ENCODE measurements at regions not wholly inside any gene's neighbourhood (a gene's known extent, or its start where the extent isn't known, plus 50 kb on each side); places are given as distances from the start of the nearest gene placed in this dataset.

DNA sequence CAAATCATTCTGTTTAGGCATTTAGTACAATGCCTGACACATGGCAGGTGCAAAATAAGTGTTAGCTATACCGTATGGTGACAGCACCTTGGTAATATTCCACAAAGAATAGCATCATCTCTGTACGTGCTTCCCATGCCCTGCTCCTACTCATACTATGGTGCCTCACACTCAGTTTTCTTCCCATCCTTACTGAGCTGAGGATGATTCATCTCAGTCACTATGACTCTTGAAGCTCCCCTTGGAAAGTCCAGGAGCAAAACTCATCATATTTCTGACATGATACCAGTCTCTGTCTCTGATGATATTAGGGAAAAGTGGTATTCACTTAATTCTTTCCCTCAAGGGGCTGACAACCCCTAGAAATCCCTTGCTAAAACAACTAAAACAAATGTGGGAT, 423.3 kb downstream of the EFNA5 start:
- intact Hi-C loops (cut with micrococcal nuclease): loop anchor here (5.0 to 10.0 kb wide), 2 partner anchors 323 to 405 kb away; no protein-coding TSS in a partner anchor
- BruUV-seq (replicated peaks): no TSS peak
- Mint-ChIP-seq H3K4me3 (ENCODE audit: unreplicated experiment) (no peak overlapping the region), H3K9me3 (ENCODE audit: unreplicated experiment) (no peaks in the 10 kb centered on the region), H3K27me3 (ENCODE audit: insufficient read depth, unreplicated experiment) (no peaks in the 10 kb centered on the region), H3K36me3 (ENCODE audit: insufficient read depth, unreplicated experiment) (no peaks in the 10 kb centered on the region), H3K27ac (ENCODE audit: low read depth, unreplicated experiment) (no peak overlapping the region), H3K4me1 (ENCODE audit: insufficient read depth, unreplicated experiment) (no peaks in the 10 kb centered on the region)
- ChIA-PET CTCF (interaction anchor here (0.6 to 3.4 kb wide), 17 partner anchors 8 to 1780 kb away, joined by 3 to 18 read pairs (median 4); no protein-coding TSS in a partner anchor), POLR2A (no interaction called here)
- TF ChIP-seq, protein P1, sequence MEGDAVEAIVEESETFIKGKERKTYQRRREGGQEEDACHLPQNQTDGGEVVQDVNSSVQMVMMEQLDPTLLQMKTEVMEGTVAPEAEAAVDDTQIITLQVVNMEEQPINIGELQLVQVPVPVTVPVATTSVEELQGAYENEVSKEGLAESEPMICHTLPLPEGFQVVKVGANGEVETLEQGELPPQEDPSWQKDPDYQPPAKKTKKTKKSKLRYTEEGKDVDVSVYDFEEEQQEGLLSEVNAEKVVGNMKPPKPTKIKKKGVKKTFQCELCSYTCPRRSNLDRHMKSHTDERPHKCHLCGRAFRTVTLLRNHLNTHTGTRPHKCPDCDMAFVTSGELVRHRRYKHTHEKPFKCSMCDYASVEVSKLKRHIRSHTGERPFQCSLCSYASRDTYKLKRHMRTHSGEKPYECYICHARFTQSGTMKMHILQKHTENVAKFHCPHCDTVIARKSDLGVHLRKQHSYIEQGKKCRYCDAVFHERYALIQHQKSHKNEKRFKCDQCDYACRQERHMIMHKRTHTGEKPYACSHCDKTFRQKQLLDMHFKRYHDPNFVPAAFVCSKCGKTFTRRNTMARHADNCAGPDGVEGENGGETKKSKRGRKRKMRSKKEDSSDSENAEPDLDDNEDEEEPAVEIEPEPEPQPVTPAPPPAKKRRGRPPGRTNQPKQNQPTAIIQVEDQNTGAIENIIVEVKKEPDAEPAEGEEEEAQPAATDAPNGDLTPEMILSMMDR (IDR thresholded peaks at IDR 0.05; ENCODE audit: unreplicated experiment): no peak
- DNase-seq (ENCODE audit: unreplicated experiment): no peak

DNA sequence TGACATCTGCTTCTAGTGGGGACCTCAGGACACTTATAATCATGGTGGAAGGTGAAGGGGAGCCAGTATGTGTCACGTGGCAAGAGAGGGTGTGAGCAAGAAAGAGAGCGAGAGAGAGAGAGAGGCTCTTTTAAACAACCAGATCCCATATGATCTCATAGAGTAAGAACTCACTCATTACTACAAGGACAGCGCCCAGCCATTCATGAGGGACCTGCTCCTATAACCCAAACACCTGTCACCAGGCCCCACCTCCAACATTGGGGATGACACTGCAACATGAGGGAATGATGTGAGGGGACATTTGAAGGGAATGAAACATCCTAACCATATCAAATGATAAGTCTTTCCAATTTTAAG, 427.5 kb downstream of the EFNA5 start:
- H3K36me3 Mint-ChIP-seq (ENCODE audit: insufficient read depth, unreplicated experiment): no peaks in the 10 kb centered on the region
- ChIA-PET POLR2A (no interaction called here), CTCF (no interaction called here)
- DNase-seq (ENCODE audit: unreplicated experiment): no peak
- TF ChIP-seq, protein P1 (IDR thresholded peaks at IDR 0.05; ENCODE audit: unreplicated experiment): no peak
- no peaks in the 10 kb centered on the region for H3K9me3 Mint-ChIP-seq (ENCODE audit: unreplicated experiment)
- H3K27me3 Mint-ChIP-seq (ENCODE audit: insufficient read depth, unreplicated experiment): no peaks in the 10 kb centered on the region
- BruUV-seq (replicated peaks): no TSS peak
- no peaks in the 10 kb centered on the region for H3K4me1 Mint-ChIP-seq (ENCODE audit: insufficient read depth, unreplicated experiment)
- intact Hi-C loops (cut with micrococcal nuclease): loop anchor here (10.0 kb wide), 1 partner anchor 318 kb away; no protein-coding TSS in a partner anchor
- no peak overlapping the region for H3K4me3 Mint-ChIP-seq (ENCODE audit: unreplicated experiment)
- H3K27ac Mint-ChIP-seq (ENCODE audit: low read depth, unreplicated experiment): no peak overlapping the region

DNA sequence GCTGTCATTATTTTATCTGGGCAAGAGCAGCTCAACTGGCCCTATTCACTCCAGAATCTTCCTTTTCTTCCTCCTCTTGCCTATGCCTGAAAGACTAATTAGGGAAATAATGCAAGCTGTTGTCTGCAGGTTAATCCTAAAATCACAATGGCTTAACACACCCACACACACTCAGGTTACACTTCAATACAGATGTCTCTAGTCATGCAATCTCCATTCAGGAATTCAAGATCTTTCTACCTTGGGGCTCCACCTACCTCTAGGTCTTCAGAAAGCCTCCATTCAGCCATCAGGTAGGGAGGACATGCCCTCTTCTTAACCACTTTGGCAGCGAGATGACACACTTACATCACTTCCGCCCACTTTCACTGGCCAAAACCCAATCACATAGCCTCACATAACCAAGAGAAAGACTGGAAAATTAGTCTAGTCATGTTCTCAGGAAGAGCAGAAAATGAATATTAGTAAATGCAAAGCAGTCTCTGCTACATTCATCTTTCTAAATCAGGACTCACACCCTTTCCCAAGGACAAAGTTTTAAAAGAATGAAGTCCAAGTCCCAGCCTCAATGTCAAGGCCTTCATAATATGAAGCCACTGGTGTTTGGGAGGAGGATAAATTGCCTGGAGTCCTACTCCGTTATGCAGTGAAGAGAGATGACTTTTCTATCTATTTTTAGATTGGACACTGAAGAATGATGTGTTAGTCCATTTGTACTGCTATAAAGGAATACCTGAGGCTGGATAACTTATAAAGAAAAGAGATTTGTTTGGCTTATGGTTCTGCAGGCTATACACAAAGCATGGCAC, 428.1 kb downstream of the EFNA5 start:
- no peak for DNase-seq (ENCODE audit: unreplicated experiment)
- no peak overlapping the region for H3K4me3 Mint-ChIP-seq (ENCODE audit: unreplicated experiment)
- no peaks in the 10 kb centered on the region for H3K27me3 Mint-ChIP-seq (ENCODE audit: insufficient read depth, unreplicated experiment)
- TF ChIP-seq, protein P1 (IDR thresholded peaks at IDR 0.05; ENCODE audit: unreplicated experiment): no peak
- ChIA-PET CTCF (interaction anchor here (1.2 kb wide), 1 partner anchor 398 kb away, joined by 3 read pairs; no protein-coding TSS in a partner anchor), POLR2A (no interaction called here)
- H3K4me1 Mint-ChIP-seq (ENCODE audit: insufficient read depth, unreplicated experiment): no peaks in the 10 kb centered on the region
- no peak overlapping the region for H3K27ac Mint-ChIP-seq (ENCODE audit: low read depth, unreplicated experiment)
- BruUV-seq (replicated peaks): no TSS peak
- H3K9me3 Mint-ChIP-seq (ENCODE audit: unreplicated experiment): no peaks in the 10 kb centered on the region
- no peaks in the 10 kb centered on the region for H3K36me3 Mint-ChIP-seq (ENCODE audit: insufficient read depth, unreplicated experiment)
- intact Hi-C loops (cut with micrococcal nuclease): loop anchor here (10.0 kb wide), 1 partner anchor 318 kb away; no protein-coding TSS in a partner anchor

DNA sequence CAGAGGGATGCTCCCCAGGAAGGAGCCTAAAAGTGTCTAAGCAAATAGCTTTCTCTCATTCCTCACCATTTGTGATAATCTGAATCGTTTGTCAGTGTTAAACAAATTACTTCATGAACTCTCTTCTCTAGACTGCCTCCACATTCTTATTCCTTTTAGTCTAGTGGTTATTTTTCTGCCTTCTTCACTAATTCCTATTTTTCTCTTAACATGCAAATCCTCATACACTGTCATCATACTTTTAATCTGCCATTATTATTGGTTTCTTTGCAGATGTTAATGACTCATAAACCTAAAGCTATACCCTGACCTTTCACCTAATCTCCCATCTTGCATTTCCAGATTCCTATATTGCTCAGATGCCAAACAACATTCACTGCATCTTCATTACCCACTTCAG, 428.9 kb downstream of the EFNA5 start:
- CTCF ChIA-PET: interaction anchor here (1.2 kb wide), 1 partner anchor 397 kb away, joined by 3 read pairs; no protein-coding TSS in a partner anchor
- H3K27ac Mint-ChIP-seq (ENCODE audit: low read depth, unreplicated experiment): no peak overlapping the region
- POLR2A ChIA-PET: no interaction called here
- H3K36me3 Mint-ChIP-seq (ENCODE audit: insufficient read depth, unreplicated experiment): no peaks in the 10 kb centered on the region
- no TSS peak for BruUV-seq (replicated peaks)
- H3K9me3 Mint-ChIP-seq (ENCODE audit: unreplicated experiment): no peaks in the 10 kb centered on the region
- H3K4me1 Mint-ChIP-seq (ENCODE audit: insufficient read depth, unreplicated experiment): no peaks in the 10 kb centered on the region
- no peaks in the 10 kb centered on the region for H3K27me3 Mint-ChIP-seq (ENCODE audit: insufficient read depth, unreplicated experiment)
- intact Hi-C loops (cut with micrococcal nuclease): loop anchor here (10.0 kb wide), 1 partner anchor 317 kb away; no protein-coding TSS in a partner anchor
- TF ChIP-seq, protein P1 (IDR thresholded peaks at IDR 0.05; ENCODE audit: unreplicated experiment): no peak
- no peak overlapping the region for H3K4me3 Mint-ChIP-seq (ENCODE audit: unreplicated experiment)
- DNase-seq (ENCODE audit: unreplicated experiment): no peak

Measured in MCF 10A (cell line).